ENCODE measurements at regions not wholly inside any gene's neighbourhood (a gene's known extent, or its start where the extent isn't known, plus 50 kb on each side); places are given as distances from the start of the nearest gene placed in this dataset.

GRCh38 chr13:27869436-27870095, 50.2 kb upstream of the PDX1 start:
- TF ChIP-seq CTCF (IDR thresholded peaks at IDR 0.05; ENCODE audit: insufficient read depth, low read length, poor library complexity, severe bottlenecking): no peak
- no peak for TF ChIP-seq EZH2phosphoT487 (conservative IDR thresholded peaks at IDR 0.05; ENCODE audit: low read length)
